Mesendoderm (in vitro differentiated cells): ENCODE measurements at regions not wholly inside any gene's neighbourhood (a gene's known extent, or its start where the extent isn't known, plus 50 kb on each side); places are given as distances from the start of the nearest gene placed in this dataset.

ENCODE experiments used
- DNase-seq: peaks from one replicate; pipeline ENCODE4 v3.0.0; 2013
- H2AK5ac ChIP-seq: 2 replicates; pipeline ENCODE4 v1.6.1; 2013; ENCODE audit warnings: low read length, inconsistent platforms
- H2BK120ac ChIP-seq: 2 replicates; pipeline ENCODE4 v1.6.1; 2013; ENCODE audit warnings: low read depth, mild to moderate bottlenecking, low read length, moderate library complexity, mixed read lengths
- H2BK15ac ChIP-seq: replicated peaks from 2 replicates; pipeline ENCODE4 v1.6.1; 2013; ENCODE audit warnings: low read depth, mild to moderate bottlenecking, moderate library complexity
- H2BK5ac ChIP-seq: 2 replicates; pipeline ENCODE4 v1.6.1; 2013; ENCODE audit warnings: low read length, inconsistent platforms
- H3K18ac ChIP-seq: 2 replicates; pipeline ENCODE4 v1.6.1; 2013; ENCODE audit warnings: mild to moderate bottlenecking, low read length, mixed read lengths
- H3K23ac ChIP-seq: one replicate; pipeline ENCODE4 v1.6.1; 2013; ENCODE audit warnings: low read length
- H3K27ac ChIP-seq: 2 replicates; pipeline ENCODE4 v1.5.1; 2013; ENCODE audit warnings: low read depth, mild to moderate bottlenecking, inconsistent platforms, low read length, moderate library complexity
- H3K27me3 ChIP-seq: 2 replicates; pipeline ENCODE4 v1.6.1; 2013; ENCODE audit warnings: low read length, control low read depth, mild to moderate bottlenecking, inconsistent platforms; ENCODE audit not compliant: insufficient read depth, poor library complexity
- H3K36me3 ChIP-seq: 2 replicates; pipeline ENCODE4 v1.6.1; 2013; ENCODE audit warnings: low read length, inconsistent platforms; ENCODE audit not compliant: control insufficient read depth, insufficient read depth
- H3K4ac ChIP-seq: one replicate; pipeline ENCODE4 v1.6.1; 2013; ENCODE audit warnings: low read depth, mild to moderate bottlenecking, low read length, moderate library complexity
- H3K4me1 ChIP-seq: 2 replicates; pipeline ENCODE4 v1.6.1; 2013; ENCODE audit warnings: low read depth, low read length, inconsistent platforms; ENCODE audit not compliant: control insufficient read depth
- H3K4me2 ChIP-seq: 2 replicates; pipeline ENCODE4 v1.6.1; 2013; ENCODE audit warnings: low read length
- H3K4me3 ChIP-seq: 2 replicates; pipeline ENCODE4 v1.5.1; 2013; ENCODE audit warnings: mild to moderate bottlenecking, low read length
- H3K56ac ChIP-seq: one replicate; pipeline ENCODE4 v1.6.1; 2013; ENCODE audit warnings: low read length
- H3K79me1 ChIP-seq: 2 replicates; pipeline ENCODE4 v1.6.1; 2013; ENCODE audit warnings: low read length, inconsistent platforms
- H3K79me2 ChIP-seq: 2 replicates; pipeline ENCODE4 v1.6.1; 2013; ENCODE audit warnings: mild to moderate bottlenecking, low read length; ENCODE audit not compliant: control insufficient read depth, insufficient read depth
- H3K9ac ChIP-seq: 2 replicates; pipeline ENCODE4 v1.6.1; 2013; ENCODE audit warnings: low read length, inconsistent platforms
- H4K5ac ChIP-seq: one replicate; pipeline ENCODE4 v1.6.1; 2013; ENCODE audit warnings: low read length
- H4K8ac ChIP-seq: one replicate; pipeline ENCODE4 v1.6.1; 2013; ENCODE audit warnings: low read depth, mild to moderate bottlenecking, control low read depth, low read length, moderate library complexity
- WGBS: extraction: QIAGEN DNeasy Blood & Tissue Kit; methylation state at CpG from one replicate; pipeline ENCODE4 v1.1.7; 2013; ENCODE audit warnings: low lambda C conversion rate, missing lambda C conversion rate; ENCODE audit not compliant: insufficient coverage; ENCODE audit errors: extremely low coverage; 5-methylcytosine and 5-hydroxymethylcytosine counted together

DNA sequence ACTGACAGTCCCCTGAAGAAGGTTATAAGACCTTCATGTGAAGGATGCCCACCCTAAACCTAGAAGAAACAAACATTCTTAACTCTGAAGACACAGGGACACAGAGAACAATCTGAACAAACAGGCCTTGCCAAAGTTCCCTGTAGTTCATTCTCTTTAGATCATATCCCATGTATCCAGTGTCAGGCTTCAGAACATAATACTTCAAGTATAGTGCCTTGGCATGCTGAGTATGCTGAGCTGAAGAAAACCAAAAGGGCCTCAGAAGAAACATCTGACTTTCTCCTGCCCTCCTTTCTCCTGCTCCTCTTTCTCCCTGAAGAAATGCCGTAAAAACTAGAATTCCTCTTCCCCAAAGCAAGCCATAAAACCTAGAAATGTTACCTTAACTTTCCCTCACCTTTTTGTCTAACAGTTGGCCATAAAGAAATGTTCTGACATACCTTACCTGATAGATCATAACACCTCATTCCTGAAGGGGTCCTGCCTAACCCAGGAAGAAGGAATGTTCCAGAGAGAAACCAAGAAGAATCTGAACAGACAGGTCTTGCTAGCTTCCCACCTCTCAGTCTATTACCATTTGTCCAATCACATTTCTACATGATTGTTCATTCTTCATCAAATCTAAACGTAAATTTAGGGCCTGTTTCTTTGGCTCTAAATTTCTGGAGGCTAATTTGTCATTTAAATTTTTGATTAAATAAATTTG is 160.1 kb upstream of the ZC3H15 start:
- no peak overlapping the region for H3K4ac ChIP-seq
- no peak overlapping the region for H2BK15ac ChIP-seq
- no peak overlapping the region for H4K8ac ChIP-seq
- no peaks in the 10 kb centered on the region for H3K79me1 ChIP-seq
- H3K4me2 ChIP-seq: no peak overlapping the region
- H3K36me3 ChIP-seq: no peaks in the 10 kb centered on the region
- H2AK5ac ChIP-seq: no peak overlapping the region
- no peak overlapping the region for H3K18ac ChIP-seq
- no peak overlapping the region for H2BK5ac ChIP-seq
- H4K5ac ChIP-seq: no peak overlapping the region
- H3K79me2 ChIP-seq: no peaks in the 10 kb centered on the region
- H3K9ac ChIP-seq: no peak overlapping the region
- H3K27me3 ChIP-seq: no peaks in the 10 kb centered on the region
- peak; percentile 84 for DNase-seq
- WGBS: no CpG with 5 or more reads among the region's 2 CpGs
- H3K27ac ChIP-seq: no peak overlapping the region
- no peak overlapping the region for H3K56ac ChIP-seq
- H2BK120ac ChIP-seq: no peak overlapping the region
- no peaks in the 10 kb centered on the region for H3K4me1 ChIP-seq
- no peak overlapping the region for H3K23ac ChIP-seq
- no peak overlapping the region for H3K4me3 ChIP-seq

DNA sequence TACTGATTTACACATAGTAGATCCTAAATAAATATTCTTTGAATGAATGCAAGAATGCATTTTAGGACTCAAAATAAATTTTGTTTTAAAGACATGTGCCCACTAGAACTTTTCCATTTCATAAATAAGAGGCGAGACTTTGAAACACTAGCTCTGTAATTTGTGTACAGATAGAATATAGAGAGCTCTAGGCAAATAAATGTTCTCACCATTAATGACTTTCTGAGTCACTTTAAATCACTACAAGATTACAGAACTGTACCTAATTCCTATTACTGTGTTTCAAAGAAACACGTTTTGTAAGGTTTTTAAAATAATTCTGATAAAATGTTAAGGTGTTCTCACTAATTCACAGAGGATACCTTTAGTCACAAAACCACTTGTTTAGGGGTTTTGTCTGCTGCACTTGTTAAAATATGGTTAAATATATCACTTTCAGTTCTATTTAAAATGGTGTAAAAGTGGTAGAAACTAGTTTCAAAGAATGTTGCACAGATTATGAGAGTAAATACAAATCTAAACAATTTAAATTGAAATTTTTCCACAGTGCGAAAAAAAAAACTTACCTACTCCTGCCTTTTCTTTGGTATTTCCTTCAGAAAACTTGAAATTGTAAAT is 158.7 kb upstream of the ZC3H15 start:
- H2BK15ac ChIP-seq: no peak overlapping the region
- H2BK5ac ChIP-seq: no peak overlapping the region
- no CpG with 5 or more reads among the region's 3 CpGs for WGBS
- H3K79me1 ChIP-seq: no peaks in the 10 kb centered on the region
- no peak overlapping the region for H3K4me2 ChIP-seq
- H4K5ac ChIP-seq: no peak overlapping the region
- no peak overlapping the region for H3K23ac ChIP-seq
- no peak overlapping the region for H3K4ac ChIP-seq
- no peaks in the 10 kb centered on the region for H3K4me1 ChIP-seq
- H3K27ac ChIP-seq: no peak overlapping the region
- no peaks in the 10 kb centered on the region for H3K36me3 ChIP-seq
- H2AK5ac ChIP-seq: no peak overlapping the region
- H3K18ac ChIP-seq: no peak overlapping the region
- H3K27me3 ChIP-seq: no peaks in the 10 kb centered on the region
- H3K56ac ChIP-seq: no peak overlapping the region
- DNase-seq: no peak
- H3K9ac ChIP-seq: no peak overlapping the region
- H3K4me3 ChIP-seq: no peak overlapping the region
- H2BK120ac ChIP-seq: no peak overlapping the region
- no peaks in the 10 kb centered on the region for H3K79me2 ChIP-seq
- no peak overlapping the region for H4K8ac ChIP-seq

DNA sequence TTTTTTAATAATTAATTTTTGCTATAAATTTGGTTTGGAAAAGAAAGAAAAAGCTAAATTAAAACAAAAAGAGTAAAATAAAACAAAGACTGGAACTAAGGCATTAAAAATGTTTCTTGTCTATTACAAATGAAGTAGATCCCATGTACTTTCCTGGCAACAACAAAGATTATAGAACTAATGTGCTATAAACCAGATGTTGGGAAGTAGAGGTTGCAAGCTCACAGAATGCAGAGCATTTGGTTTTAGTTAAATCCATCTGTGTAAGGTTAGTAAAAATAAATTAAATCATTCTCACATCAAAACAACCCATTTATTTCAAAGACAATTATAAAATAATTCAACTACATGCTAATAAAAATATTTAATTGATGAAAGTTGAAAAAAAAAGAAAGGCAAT is 157.2 kb upstream of the ZC3H15 start:
- H2AK5ac ChIP-seq: no peak overlapping the region
- no peaks in the 10 kb centered on the region for H3K27me3 ChIP-seq
- no peak overlapping the region for H3K56ac ChIP-seq
- no peaks in the 10 kb centered on the region for H3K79me2 ChIP-seq
- no peak overlapping the region for H3K18ac ChIP-seq
- H2BK15ac ChIP-seq: no peak overlapping the region
- no peak overlapping the region for H3K4me2 ChIP-seq
- H3K27ac ChIP-seq: no peak overlapping the region
- H3K9ac ChIP-seq: no peak overlapping the region
- no peak overlapping the region for H3K23ac ChIP-seq
- no peaks in the 10 kb centered on the region for H3K4me1 ChIP-seq
- no peak for DNase-seq
- H3K36me3 ChIP-seq: no peaks in the 10 kb centered on the region
- no peak overlapping the region for H2BK120ac ChIP-seq
- H3K4me3 ChIP-seq: no peak overlapping the region
- no peaks in the 10 kb centered on the region for H3K79me1 ChIP-seq
- H3K4ac ChIP-seq: no peak overlapping the region
- no peak overlapping the region for H2BK5ac ChIP-seq
- H4K8ac ChIP-seq: no peak overlapping the region
- no peak overlapping the region for H4K5ac ChIP-seq

DNA sequence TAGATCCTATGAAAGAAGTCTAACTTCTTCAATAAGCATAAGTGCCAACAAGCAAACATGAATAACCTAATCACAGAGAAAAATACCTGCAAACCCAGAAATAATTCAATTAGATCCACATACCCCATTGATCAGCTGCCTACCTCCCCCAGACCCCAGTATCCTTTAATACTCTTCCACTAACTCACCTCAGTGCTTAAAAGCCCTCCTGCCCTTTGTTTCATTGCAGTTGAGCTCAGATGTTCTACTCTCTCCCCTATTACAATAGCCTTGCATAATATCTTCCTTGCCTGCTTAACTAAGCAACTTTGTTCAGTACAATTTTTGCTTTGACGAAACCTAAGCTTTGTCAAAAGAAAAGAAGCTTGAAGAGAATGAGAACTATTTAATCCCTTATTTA is 156.0 kb upstream of the ZC3H15 start:
- Histone ChIP-seq H2BK15ac (no peak overlapping the region), H3K27ac (no peak overlapping the region), H3K27me3 (no peaks in the 10 kb centered on the region), H2BK5ac (no peak overlapping the region), H3K36me3 (no peaks in the 10 kb centered on the region), H3K9ac (no peak overlapping the region), H3K4ac (no peak overlapping the region), H3K56ac (no peak overlapping the region), H3K79me2 (no peaks in the 10 kb centered on the region), H2AK5ac (no peak overlapping the region), H3K4me1 (no peaks in the 10 kb centered on the region), H3K4me3 (no peak overlapping the region), H3K23ac (no peak overlapping the region), H3K79me1 (no peaks in the 10 kb centered on the region), H4K8ac (no peak overlapping the region), H4K5ac (no peak overlapping the region), H3K4me2 (no peak overlapping the region), H3K18ac (no peak overlapping the region), H2BK120ac (no peak overlapping the region)
- no CpG with 5 or more reads among the region's 1 CpG for WGBS
- peak; percentile 66 for DNase-seq

DNA sequence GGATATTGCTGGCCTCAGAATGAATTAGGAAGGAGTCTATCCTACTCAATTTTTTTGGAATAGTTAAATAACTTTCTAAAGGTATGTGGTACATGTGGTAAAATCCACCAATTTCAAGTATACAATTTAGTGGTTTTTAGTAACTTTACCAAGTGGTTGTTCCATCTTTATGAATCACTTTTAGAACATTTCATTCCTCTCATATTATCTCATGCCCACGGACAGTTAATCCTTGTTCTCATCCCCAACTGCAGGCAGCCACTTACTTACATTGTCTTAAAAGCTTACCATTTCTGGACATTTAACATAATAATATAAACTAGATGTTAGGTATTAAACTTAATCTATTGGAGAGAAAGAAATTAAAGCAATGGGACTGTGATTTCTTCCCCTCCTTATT is 146.3 kb upstream of the ZC3H15 start:
- Histone ChIP-seq H3K4ac (no peak overlapping the region), H4K8ac (no peak overlapping the region), H3K56ac (no peak overlapping the region), H3K9ac (no peak overlapping the region), H3K23ac (no peak overlapping the region), H3K4me1 (no peaks in the 10 kb centered on the region), H2BK15ac (no peak overlapping the region), H3K4me2 (no peak overlapping the region), H3K36me3 (no peaks in the 10 kb centered on the region), H3K27ac (no peak overlapping the region), H2BK5ac (no peak overlapping the region), H3K18ac (no peak overlapping the region), H2AK5ac (no peak overlapping the region), H3K27me3 (no peaks in the 10 kb centered on the region), H3K79me1 (no peaks in the 10 kb centered on the region), H3K4me3 (no peak overlapping the region), H2BK120ac (no peak overlapping the region), H4K5ac (no peak overlapping the region), H3K79me2 (no peaks in the 10 kb centered on the region)
- no peak for DNase-seq
- WGBS: no CpG with 5 or more reads among the region's 1 CpG

DNA sequence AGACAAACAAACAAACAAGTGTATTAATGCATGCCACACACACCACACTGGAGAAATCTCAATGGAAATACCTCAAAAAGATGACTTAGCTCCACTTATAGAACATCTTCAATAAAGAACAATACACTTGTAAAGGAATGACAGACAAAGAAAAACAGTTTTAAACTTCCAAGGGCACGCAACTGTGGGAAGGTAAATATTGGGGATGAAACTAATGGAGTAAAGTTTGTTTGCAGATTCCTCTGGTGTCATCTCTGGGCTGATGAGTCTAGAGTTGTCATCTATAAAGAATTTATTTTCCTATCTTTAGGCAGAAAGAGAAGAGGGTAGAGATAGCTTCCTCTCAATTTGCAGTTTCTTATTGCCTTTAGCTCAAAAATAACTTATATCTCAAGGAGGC is 144.0 kb upstream of the ZC3H15 start:
- H3K9ac ChIP-seq: no peak overlapping the region
- H3K79me1 ChIP-seq: no peaks in the 10 kb centered on the region
- no peak overlapping the region for H2AK5ac ChIP-seq

More for the DNA sequence above, 144.0 kb upstream of the ZC3H15 start:
- Histone ChIP-seq H3K4me1 (no peaks in the 10 kb centered on the region), H2BK5ac (no peak overlapping the region), H4K8ac (no peak overlapping the region), H3K56ac (no peak overlapping the region), H3K27ac (no peak overlapping the region), H3K4me2 (no peak overlapping the region), H2BK120ac (no peak overlapping the region), H3K4ac (no peak overlapping the region), H2BK15ac (no peak overlapping the region), H3K36me3 (no peaks in the 10 kb centered on the region), H4K5ac (no peak overlapping the region), H3K23ac (no peak overlapping the region), H3K4me3 (no peak overlapping the region), H3K18ac (no peak overlapping the region), H3K27me3 (no peaks in the 10 kb centered on the region), H3K79me2 (no peaks in the 10 kb centered on the region)
- no CpG with 5 or more reads among the region's 1 CpG for WGBS
- DNase-seq: no peak
